Testis (tissue), 2 donors: ENCODE measurements at regions not wholly inside any gene's neighbourhood (a gene's known extent, or its start where the extent isn't known, plus 50 kb on each side); places are given as distances from the start of the nearest gene placed in this dataset.

Experiments
- DNase-seq: peaks from one replicate; pipeline ENCODE4 v3.0.0-alpha.2; 2019
- H3K27ac ChIP-seq, 2 donors: fragments of 200-600 bp; sonication (generic); one replicate each; pipeline ENCODE4 v1.5.1; 2019
- H3K27me3 ChIP-seq: fragments of 200-600 bp; sonication (generic); one replicate; pipeline ENCODE4 v1.5.1; 2019
- H3K36me3 ChIP-seq: fragments of 200-600 bp; sonication (generic); one replicate; pipeline ENCODE4 v1.5.1; 2017; ENCODE audit warnings: low read depth; ENCODE audit errors: missing control alignments
- H3K4me1 ChIP-seq: fragments of 200-600 bp; sonication (generic); one replicate; pipeline ENCODE4 v1.5.1; 2019
- H3K4me3 ChIP-seq, 2 donors: fragments of 200-600 bp; sonication (generic); one replicate each; pipeline ENCODE4 v1.5.1; 2017 to 2019
- H3K9me3 ChIP-seq: fragments of 200-600 bp; sonication (generic); one replicate; pipeline ENCODE4 v1.5.1; 2017
- POLR2A ChIP-seq: fragments of 450-650 bp; IDR thresholded peaks from one replicate; pipeline ENCODE4 v1.6.1; 2017; ENCODE audit warnings: antibody characterized with exemption, mild to moderate bottlenecking, moderate library complexity
- WGBS, 2 donors: methylation state at CpG; one replicate each; pipeline ENCODE4 v1.1.5; 2018; 5-methylcytosine and 5-hydroxymethylcytosine counted together
- intact Hi-C: fragments of 100-400 bp; cut with DNase I; formaldehyde crosslinking; loops from one replicate; pipeline ENCODE4 v1.15.1; 2023; ENCODE audit warnings: low total_unique reads
- TF ChIP-seq, protein P1 (sequence below), 3 experiments: fragments of 450-650 bp in 2 of 3; fragments of 200-600 bp in 1 of 3; sonication (generic) in 1 of 3; IDR thresholded peaks; one replicate each; pipeline ENCODE4 v1.5.1; 2016 to 2019; ENCODE audit warnings: antibody characterized with exemption in 3 of 3, mild to moderate bottlenecking in 2 of 3, moderate library complexity in 1 of 3

GRCh38 chr14:85428926-85429325 is 101.0 kb upstream of the FLRT2 start:
- TF ChIP-seq, protein P1, sequence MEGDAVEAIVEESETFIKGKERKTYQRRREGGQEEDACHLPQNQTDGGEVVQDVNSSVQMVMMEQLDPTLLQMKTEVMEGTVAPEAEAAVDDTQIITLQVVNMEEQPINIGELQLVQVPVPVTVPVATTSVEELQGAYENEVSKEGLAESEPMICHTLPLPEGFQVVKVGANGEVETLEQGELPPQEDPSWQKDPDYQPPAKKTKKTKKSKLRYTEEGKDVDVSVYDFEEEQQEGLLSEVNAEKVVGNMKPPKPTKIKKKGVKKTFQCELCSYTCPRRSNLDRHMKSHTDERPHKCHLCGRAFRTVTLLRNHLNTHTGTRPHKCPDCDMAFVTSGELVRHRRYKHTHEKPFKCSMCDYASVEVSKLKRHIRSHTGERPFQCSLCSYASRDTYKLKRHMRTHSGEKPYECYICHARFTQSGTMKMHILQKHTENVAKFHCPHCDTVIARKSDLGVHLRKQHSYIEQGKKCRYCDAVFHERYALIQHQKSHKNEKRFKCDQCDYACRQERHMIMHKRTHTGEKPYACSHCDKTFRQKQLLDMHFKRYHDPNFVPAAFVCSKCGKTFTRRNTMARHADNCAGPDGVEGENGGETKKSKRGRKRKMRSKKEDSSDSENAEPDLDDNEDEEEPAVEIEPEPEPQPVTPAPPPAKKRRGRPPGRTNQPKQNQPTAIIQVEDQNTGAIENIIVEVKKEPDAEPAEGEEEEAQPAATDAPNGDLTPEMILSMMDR (IDR thresholded peaks at IDR 0.05): no peak
- TF ChIP-seq POLR2A: no peak
- H3K27me3 ChIP-seq: no peaks in the 10 kb centered on the region
- H3K4me1 ChIP-seq: peaks cover 3% of the 10 kb centered on the region
- no peak overlapping the region for H3K4me3 ChIP-seq
- no peaks in the 10 kb centered on the region for H3K36me3 ChIP-seq
- no peaks in the 10 kb centered on the region for H3K9me3 ChIP-seq
- H3K27ac ChIP-seq: no peak overlapping the region
- 80 to 86% methylated on average over 2 of the region's 2 CpGs for WGBS, 2 donors
- DNase-seq: no peak
- intact Hi-C loops: no loop called here

DNA sequence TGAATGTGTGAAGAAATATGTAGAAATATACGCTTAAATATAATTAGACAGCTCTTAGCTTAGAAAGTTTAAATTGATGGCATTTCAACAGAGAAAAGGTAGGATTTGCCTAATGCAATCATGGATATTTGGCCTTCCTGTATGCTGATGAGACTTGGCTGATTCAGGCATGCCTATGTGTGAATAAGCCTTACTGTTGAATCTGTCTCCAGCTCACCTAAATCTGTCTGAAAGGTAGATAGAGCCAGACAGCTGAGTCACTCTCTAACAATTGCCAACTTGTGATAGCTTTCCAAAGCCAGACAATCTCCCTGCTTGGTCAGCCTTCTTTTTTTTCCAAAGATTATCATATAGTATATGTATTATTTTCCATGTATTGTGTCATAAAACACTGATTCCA is 92.8 kb upstream of the FLRT2 start:
- no peaks in the 10 kb centered on the region for H3K9me3 ChIP-seq
- intact Hi-C loops: no loop called here
- no peak overlapping the region for H3K27ac ChIP-seq
- H3K4me3 ChIP-seq: no peak overlapping the region
- no peak for DNase-seq
- H3K36me3 ChIP-seq: no peaks in the 10 kb centered on the region
- WGBS, 2 donors: 100% methylated on average over 1 of the region's 1 CpG
- TF ChIP-seq, protein P1 (IDR thresholded peaks at IDR 0.05): no peak
- TF ChIP-seq POLR2A: no peak
- H3K4me1 ChIP-seq: no peaks in the 10 kb centered on the region
- no peaks in the 10 kb centered on the region for H3K27me3 ChIP-seq

DNA sequence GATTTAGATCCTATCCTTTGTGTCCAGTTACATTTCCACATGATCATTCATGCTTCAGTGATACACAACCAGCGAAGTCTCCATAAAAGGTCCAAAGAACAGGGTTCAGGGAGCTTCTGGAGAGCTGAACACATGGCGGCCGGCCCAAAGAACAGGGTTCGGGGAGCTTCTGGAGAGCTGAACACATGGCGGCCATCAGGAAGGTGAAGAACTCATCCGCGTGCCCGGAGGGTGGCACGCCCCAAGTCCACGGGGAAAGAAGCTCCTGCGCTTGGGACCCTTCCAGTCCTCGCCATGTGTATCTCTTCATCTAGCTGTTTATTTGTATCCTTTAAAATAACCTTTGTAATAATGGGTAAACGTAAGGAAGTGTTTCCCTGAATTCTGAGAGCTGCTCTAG is 91.9 kb upstream of the FLRT2 start:
- intact Hi-C loops: no loop called here
- WGBS, 2 donors: 65 to 80% methylated on average over 13 of the region's 13 CpGs
- TF ChIP-seq POLR2A: no peak
- TF ChIP-seq, protein P1 (IDR thresholded peaks at IDR 0.05): no peak
- Histone ChIP-seq H3K27me3 (no peaks in the 10 kb centered on the region), H3K27ac (no peak overlapping the region), H3K9me3 (no peaks in the 10 kb centered on the region), H3K4me3 (no peak overlapping the region), H3K4me1 (no peaks in the 10 kb centered on the region), H3K36me3 (no peaks in the 10 kb centered on the region)
- DNase-seq: no peak

DNA sequence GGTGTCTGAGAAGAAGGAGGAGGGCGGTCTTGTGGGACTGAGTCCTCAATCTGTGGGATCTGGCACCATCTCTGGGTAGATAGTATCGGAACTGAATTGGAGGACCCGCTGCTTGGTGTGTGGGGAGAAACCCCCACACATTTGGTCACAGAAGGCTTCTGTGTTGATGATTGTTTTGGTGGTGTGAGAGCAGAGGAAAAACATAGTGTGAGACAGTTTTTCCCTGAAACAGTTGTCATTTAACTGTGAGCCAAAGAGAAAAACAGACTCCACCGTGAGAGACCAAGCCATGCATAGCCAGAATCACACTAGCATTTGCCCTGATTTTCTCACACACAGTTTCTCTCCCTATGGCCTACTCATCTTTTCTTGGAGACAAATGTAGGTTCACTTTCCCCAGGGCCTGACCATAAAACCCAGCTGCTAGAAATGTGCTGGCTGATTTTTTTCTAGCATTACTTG is 91.4 kb upstream of the FLRT2 start:
- TF ChIP-seq POLR2A: no peak
- TF ChIP-seq, protein P1 (IDR thresholded peaks at IDR 0.05): no peak
- no peak for DNase-seq

DNA sequence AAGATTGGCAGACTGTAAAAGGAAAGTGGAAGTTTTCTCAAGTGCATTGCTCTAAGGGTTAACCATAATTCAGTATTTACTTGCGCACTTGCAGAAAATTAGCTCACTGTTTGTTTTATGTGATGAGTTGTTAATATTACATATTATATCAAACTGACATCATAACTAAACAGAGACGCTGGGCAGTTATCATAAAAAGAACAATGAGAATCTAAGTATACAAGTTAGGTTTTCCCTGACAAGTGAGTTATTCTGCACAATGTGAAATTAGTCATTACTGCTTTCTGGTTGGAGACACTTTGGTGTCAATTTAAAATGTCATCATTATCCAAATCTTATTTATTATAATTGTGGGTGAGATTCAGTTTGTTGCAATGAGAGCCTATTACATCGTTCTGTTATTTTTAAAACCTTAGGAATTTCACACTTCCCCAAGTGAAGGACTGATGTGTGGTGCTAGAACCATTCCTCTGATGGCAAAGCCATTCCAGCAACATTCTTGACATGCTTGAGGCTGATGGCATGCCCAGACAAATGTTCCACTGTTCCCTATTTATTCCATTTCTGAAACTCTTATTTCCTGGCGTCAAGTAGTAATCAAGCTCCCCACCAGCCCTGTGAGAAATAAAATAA is 90.1 kb upstream of the FLRT2 start:
- H3K36me3 ChIP-seq: no peaks in the 10 kb centered on the region
- WGBS, 2 donors: 84 to 91% methylated on average over 4 of the region's 4 CpGs
- H3K4me3 ChIP-seq: no peak overlapping the region
- no peaks in the 10 kb centered on the region for H3K9me3 ChIP-seq
- intact Hi-C loops: no loop called here
- no peaks in the 10 kb centered on the region for H3K27me3 ChIP-seq
- H3K27ac ChIP-seq: no peak overlapping the region
- H3K4me1 ChIP-seq: no peaks in the 10 kb centered on the region
- DNase-seq: no peak
- TF ChIP-seq POLR2A: no peak
- TF ChIP-seq, protein P1 (IDR thresholded peaks at IDR 0.05): no peak

More for the DNA sequence above, 91.4 kb upstream of the FLRT2 start:
- Histone ChIP-seq H3K9me3 (no peaks in the 10 kb centered on the region), H3K36me3 (no peaks in the 10 kb centered on the region), H3K4me1 (no peaks in the 10 kb centered on the region), H3K4me3 (no peak overlapping the region), H3K27me3 (no peaks in the 10 kb centered on the region), H3K27ac (no peak overlapping the region)
- intact Hi-C loops: no loop called here
- 40 to 52% methylated on average over 4 of the region's 4 CpGs for WGBS, 2 donors
